NCI-H82 (cell line): ENCODE measurements at regions not wholly inside any gene's neighbourhood (a gene's known extent, or its start where the extent isn't known, plus 50 kb on each side); places are given as distances from the start of the nearest gene placed in this dataset.

Experiments used
- DNase-seq: peaks from one replicate; lab custom pipeline; 2025; lab: John Stamatoyannopoulos, UW

GRCh38 chr1:163406772-163407171, 85.0 kb downstream of the NUF2 start:
- no peak for DNase-seq

GRCh38 chr1:163408262-163408661, 86.5 kb downstream of the NUF2 start:
- no peak for DNase-seq

GRCh38 chr1:163410073-163410999, 88.6 kb downstream of the NUF2 start:
- DNase-seq, result peak; percentile 91

- DNase-seq, result peak; percentile 40
Measured at GRCh38 chr1:163412221-163412620, 90.5 kb downstream of the NUF2 start.

- no peak for DNase-seq
Measured at GRCh38 chr1:163414778-163415177, 93.0 kb downstream of the NUF2 start.

GRCh38 chr1:163421701-163422100, 99.9 kb downstream of the NUF2 start:
- DNase-seq, result no peak

GRCh38 chr1:163422738-163423404, 101.1 kb downstream of the NUF2 start:
- DNase-seq, result no peak

GRCh38 chr1:163426505-163427251, 104.9 kb downstream of the NUF2 start:
- DNase-seq, result no peak

- no peak for DNase-seq
Measured at GRCh38 chr1:163427279-163427678, 105.5 kb downstream of the NUF2 start.

- DNase-seq, result peak; percentile 59
Measured at GRCh38 chr1:163436140-163436812, 114.5 kb downstream of the NUF2 start.

GRCh38 chr1:163439471-163439870, 117.7 kb downstream of the NUF2 start:
- no peak for DNase-seq

GRCh38 chr1:163440090-163440489, 118.3 kb downstream of the NUF2 start:
- DNase-seq, result no peak

GRCh38 chr1:163442231-163442879, 120.6 kb downstream of the NUF2 start:
- no peak for DNase-seq

GRCh38 chr1:163442895-163443294, 121.1 kb downstream of the NUF2 start:
- DNase-seq, result no peak

GRCh38 chr1:163443863-163444262, 122.1 kb downstream of the NUF2 start:
- DNase-seq, result no peak

- DNase-seq, result peak; percentile 67
Measured at GRCh38 chr1:163444665-163445064, 122.9 kb downstream of the NUF2 start.

GRCh38 chr1:163450986-163451385, 129.2 kb downstream of the NUF2 start:
- no peak for DNase-seq

- DNase-seq, result peak; percentile 79
Measured at GRCh38 chr1:163459539-163459938, 137.8 kb downstream of the NUF2 start.

GRCh38 chr1:163467289-163467688, 145.5 kb downstream of the NUF2 start:
- no peak for DNase-seq

GRCh38 chr1:163471779-163472650, 150.3 kb downstream of the NUF2 start:
- peak; percentile 99 for DNase-seq
